ENCODE measurements at regions not wholly inside any gene's neighbourhood (a gene's known extent, or its start where the extent isn't known, plus 50 kb on each side); places are given as distances from the start of the nearest gene placed in this dataset.

- TF ChIP-seq ATF3 (IDR thresholded peaks at IDR 0.05) (no peak), CTCF (IDR thresholded peaks at IDR 0.05 in 2 of 3, conservative IDR thresholded peaks at IDR 0.05 in 1 of 3; ENCODE audit: borderline replicate concordance in 1 of 3, insufficient read depth in 1 of 3, low read depth in 2 of 3, low read length in 2 of 3) (no peak), MAX (IDR thresholded peaks at IDR 0.05) (no peak), POLR2A (IDR thresholded peaks at IDR 0.05; ENCODE audit: borderline replicate concordance, extremely low read depth, insufficient read depth, insufficient read length) (no peak), SRF (IDR thresholded peaks at IDR 0.05; ENCODE audit: low read depth) (no peak)
Observed at GRCh38 chr18:71951001-71951400, 593.1 kb downstream of the CBLN2 start.

Measured in HCT116 (cell line).